ENCODE measurements at regions not wholly inside any gene's neighbourhood (a gene's known extent, or its start where the extent isn't known, plus 50 kb on each side); places are given as distances from the start of the nearest gene placed in this dataset.
"Not testable (repeated sequence)": the region's sequence is repeated elsewhere in the genome, so short reads cannot be mapped to it uniquely, and the experiment has no call there.

- H3K4me3 ChIP-seq (ENCODE audit: low read length in 3 of 3): no peak overlapping the region
- FAIRE-seq (no peak), DNase-seq (no peak)
- no peaks in the 10 kb centered on the region for H3K36me3 ChIP-seq (ENCODE audit: control insufficient read depth in 2 of 3, insufficient read depth in 3 of 3, low read length in 3 of 3)
- H3K4me1 ChIP-seq (ENCODE audit: control insufficient read depth in 2 of 3, insufficient read depth in 2 of 3, low read depth in 1 of 3, low read length in 3 of 3): no peaks in the 10 kb centered on the region
- TF ChIP-seq CTCF (IDR thresholded peaks at IDR 0.05; ENCODE audit: borderline replicate concordance, extremely low read depth, insufficient read depth): no peak
- H3K9ac ChIP-seq (ENCODE audit: low read length in 3 of 3): no peak overlapping the region
- no peak overlapping the region for H3K27ac ChIP-seq (ENCODE audit: low read depth in 2 of 2, low read length in 2 of 2)
- intact Hi-C loops (cut with DNase I): no loop called here
- no peaks in the 10 kb centered on the region for H3K27me3 ChIP-seq (ENCODE audit: control insufficient read depth, insufficient read depth, low read length)
- no peaks in the 10 kb centered on the region for H3K9me3 ChIP-seq (ENCODE audit: control insufficient read depth in 2 of 3, insufficient read depth in 1 of 3, low read length in 3 of 3)
Measured at GRCh38 chr13:19123502-19123901, 58.1 kb downstream of the TUBA3C start.

GRCh38 chr13:19117913-19118739 is 63.5 kb downstream of the TUBA3C start:
- FAIRE-seq (no peak), DNase-seq (no peak)
- Histone ChIP-seq H3K36me3 (ENCODE audit: control insufficient read depth in 2 of 3, insufficient read depth in 3 of 3, low read length in 3 of 3) (no peaks in the 10 kb centered on the region), H3K27ac (ENCODE audit: low read depth in 2 of 2, low read length in 2 of 2) (no peak overlapping the region), H3K4me1 (ENCODE audit: control insufficient read depth in 2 of 3, insufficient read depth in 2 of 3, low read depth in 1 of 3, low read length in 3 of 3) (no peaks in the 10 kb centered on the region), H3K9ac (ENCODE audit: low read length in 3 of 3) (no peak overlapping the region), H3K27me3 (ENCODE audit: control insufficient read depth, insufficient read depth, low read length) (no peaks in the 10 kb centered on the region), H3K9me3 (ENCODE audit: control insufficient read depth in 2 of 3, insufficient read depth in 1 of 3, low read length in 3 of 3) (no peaks in the 10 kb centered on the region), H3K4me3 (ENCODE audit: low read length in 3 of 3) (no peak overlapping the region)
- no peak for TF ChIP-seq CTCF (IDR thresholded peaks at IDR 0.05; ENCODE audit: borderline replicate concordance, extremely low read depth, insufficient read depth)
- intact Hi-C loops (cut with DNase I): no loop called here

- DNase-seq; H3K4me3 ChIP-seq (ENCODE audit: low read length in 3 of 3); H3K27me3 ChIP-seq (ENCODE audit: control insufficient read depth, insufficient read depth, low read length); H3K27ac ChIP-seq (ENCODE audit: low read depth in 2 of 2, low read length in 2 of 2); H3K4me1 ChIP-seq (ENCODE audit: control insufficient read depth in 2 of 3, insufficient read depth in 2 of 3, low read depth in 1 of 3, low read length in 3 of 3); intact Hi-C loops (cut with DNase I); H3K9me3 ChIP-seq (ENCODE audit: control insufficient read depth in 2 of 3, insufficient read depth in 1 of 3, low read length in 3 of 3); H3K9ac ChIP-seq (ENCODE audit: low read length in 3 of 3); H3K36me3 ChIP-seq (ENCODE audit: control insufficient read depth in 2 of 3, insufficient read depth in 3 of 3, low read length in 3 of 3); FAIRE-seq: not testable (repeated sequence)
Measured at GRCh38 chr13:19109225-19109624, 72.4 kb downstream of the TUBA3C start.

- H3K27me3 ChIP-seq (ENCODE audit: control insufficient read depth, insufficient read depth, low read length): no peaks in the 10 kb centered on the region
- H3K36me3 ChIP-seq (ENCODE audit: control insufficient read depth in 2 of 3, insufficient read depth in 3 of 3, low read length in 3 of 3): no peaks in the 10 kb centered on the region
- H3K9ac ChIP-seq (ENCODE audit: low read length in 3 of 3): no peak overlapping the region
- intact Hi-C loops (cut with DNase I): no loop called here
- no peak overlapping the region for H3K27ac ChIP-seq (ENCODE audit: low read depth in 2 of 2, low read length in 2 of 2)
- TF ChIP-seq CTCF (IDR thresholded peaks at IDR 0.05; ENCODE audit: borderline replicate concordance, extremely low read depth, insufficient read depth): no peak
- no peak for FAIRE-seq
- no peak overlapping the region for H3K4me3 ChIP-seq (ENCODE audit: low read length in 3 of 3)
- DNase-seq: no peak
- H3K9me3 ChIP-seq (ENCODE audit: control insufficient read depth in 2 of 3, insufficient read depth in 1 of 3, low read length in 3 of 3): no peaks in the 10 kb centered on the region
- no peaks in the 10 kb centered on the region for H3K4me1 ChIP-seq (ENCODE audit: control insufficient read depth in 2 of 3, insufficient read depth in 2 of 3, low read depth in 1 of 3, low read length in 3 of 3)
Measured at GRCh38 chr13:19103140-19103539, 78.5 kb downstream of the TUBA3C start.
